Choroid plexus epithelial cell (primary cell): ENCODE measurements at regions not wholly inside any gene's neighbourhood (a gene's known extent, or its start where the extent isn't known, plus 50 kb on each side); places are given as distances from the start of the nearest gene placed in this dataset.

ENCODE experiments used
- DNase-seq: peaks from one replicate; pipeline ENCODE4 v3.0.0-alpha.2; 2010; ENCODE audit warnings: low read depth
- H3K4me3 ChIP-seq: 2 replicates; pipeline ENCODE4 v1.5.1; 2011; ENCODE audit warnings: low read depth, mild to moderate bottlenecking, control low read depth, low read length, moderate library complexity
- CTCF ChIP-seq: conservative IDR thresholded peaks from 2 replicates; pipeline ENCODE4 v1.5.1; 2011; ENCODE audit warnings: low read depth, mild to moderate bottlenecking, control low read depth, inconsistent platforms, low read length, moderate library complexity

GRCh38 chrX:42442745-42443144, 335.2 kb downstream of the PPP1R2C start:
- no peak for DNase-seq
- TF ChIP-seq CTCF: no peak
- no peak overlapping the region for H3K4me3 ChIP-seq

- no peak for TF ChIP-seq CTCF
- H3K4me3 ChIP-seq: no peak overlapping the region
- no peak for DNase-seq
Measured at GRCh38 chrX:42437211-42437610, 340.8 kb downstream of the PPP1R2C start.

- no peak overlapping the region for H3K4me3 ChIP-seq
- TF ChIP-seq CTCF: no peak
- no peak for DNase-seq
Measured at GRCh38 chrX:42434458-42435166, 343.4 kb downstream of the PPP1R2C start.

- H3K4me3 ChIP-seq: no peak overlapping the region
- DNase-seq: no peak
- no peak for TF ChIP-seq CTCF
Measured at GRCh38 chrX:42432552-42432951, 345.4 kb downstream of the PPP1R2C start.

GRCh38 chrX:42422961-42423360, 355.0 kb downstream of the PPP1R2C start:
- H3K4me3 ChIP-seq: no peak overlapping the region
- no peak for TF ChIP-seq CTCF
- no peak for DNase-seq

GRCh38 chrX:42420426-42420825, 357.5 kb downstream of the PPP1R2C start:
- no peak for TF ChIP-seq CTCF
- no peak overlapping the region for H3K4me3 ChIP-seq
- DNase-seq: no peak

GRCh38 chrX:42415636-42416035, 362.3 kb downstream of the PPP1R2C start:
- no peak overlapping the region for H3K4me3 ChIP-seq
- no peak for TF ChIP-seq CTCF
- DNase-seq: no peak
